Ascending aorta (tissue), 2 donors: ENCODE measurements at regions not wholly inside any gene's neighbourhood (a gene's known extent, or its start where the extent isn't known, plus 50 kb on each side); places are given as distances from the start of the nearest gene placed in this dataset.

Experiments
- DNase-seq, 2 donors: peaks; one replicate each; pipeline ENCODE4 v3.0.0-alpha.2; 2019; ENCODE audit warnings: low spot score in 2 of 2
- H3K27ac ChIP-seq, 2 donors: fragments of 200-600 bp; sonication (generic); one replicate each; pipeline ENCODE4 v1.5.1; 2016 to 2017; ENCODE audit warnings: mild to moderate bottlenecking in 1 of 2
- H3K27me3 ChIP-seq: fragments of 200-600 bp; sonication (generic); one replicate; pipeline ENCODE4 v1.5.1; 2017
- H3K36me3 ChIP-seq, 2 donors: fragments of 200-600 bp; sonication (generic); one replicate each; pipeline ENCODE4 v1.5.1; 2016
- H3K4me1 ChIP-seq, 2 donors: fragments of 200-600 bp; sonication (generic); one replicate each; pipeline ENCODE4 v1.5.1; 2016 to 2017; ENCODE audit warnings: mild to moderate bottlenecking in 1 of 2
- H3K4me3 ChIP-seq, 2 donors: fragments of 200-600 bp; sonication (generic); one replicate each; pipeline ENCODE4 v1.5.1; 2016 to 2017; ENCODE audit warnings: mild to moderate bottlenecking in 1 of 2
- H3K9me3 ChIP-seq, 2 donors: fragments of 200-600 bp; sonication (generic); one replicate each; pipeline ENCODE4 v1.5.1; 2016
- CTCF ChIP-seq, 3 experiments: fragments of 200-600 bp in 2 of 3; fragments of 450-650 bp in 1 of 3; sonication (generic) in 2 of 3; IDR thresholded peaks; one replicate each; pipeline ENCODE4 v1.5.1; 2016 to 2019; ENCODE audit warnings: antibody characterized with exemption in 3 of 3, mild to moderate bottlenecking in 1 of 3, moderate library complexity in 1 of 3
- intact Hi-C: fragments of 100-400 bp; cut with DNase I; formaldehyde crosslinking; loops from one replicate; pipeline ENCODE4 v1.15.1; 2023

DNA sequence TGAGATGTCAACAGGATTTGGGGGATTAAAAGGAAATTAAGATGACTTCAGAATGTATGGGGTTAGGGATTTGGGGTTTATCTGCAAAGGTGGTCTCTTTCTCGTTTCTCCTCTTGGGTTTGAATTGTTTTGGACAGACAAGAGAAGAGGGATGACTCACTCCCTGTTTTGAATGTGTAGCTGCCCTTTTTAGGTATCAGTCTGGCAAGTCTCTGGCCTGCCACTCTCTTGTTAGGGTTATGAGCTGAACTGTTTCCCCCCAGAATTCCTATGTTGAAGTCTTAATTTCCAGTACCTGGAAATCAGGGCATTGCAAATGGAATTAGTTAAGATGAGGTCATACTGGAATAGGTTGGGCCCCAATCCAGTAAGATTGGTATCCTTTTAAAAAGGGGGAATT lies 291.7 kb downstream of the MEX3B start:
- no peaks in the 10 kb centered on the region for H3K27me3 ChIP-seq
- no peaks in the 10 kb centered on the region for H3K9me3 ChIP-seq
- H3K4me3 ChIP-seq, result no peak overlapping the region
- intact Hi-C loops, result no loop called here
- TF ChIP-seq CTCF (IDR thresholded peaks at IDR 0.05), result no peak
- H3K27ac ChIP-seq, result no peak overlapping the region
- H3K4me1 ChIP-seq, result no peaks in the 10 kb centered on the region
- H3K36me3 ChIP-seq, result no peaks in the 10 kb centered on the region
- no peak for DNase-seq

DNA sequence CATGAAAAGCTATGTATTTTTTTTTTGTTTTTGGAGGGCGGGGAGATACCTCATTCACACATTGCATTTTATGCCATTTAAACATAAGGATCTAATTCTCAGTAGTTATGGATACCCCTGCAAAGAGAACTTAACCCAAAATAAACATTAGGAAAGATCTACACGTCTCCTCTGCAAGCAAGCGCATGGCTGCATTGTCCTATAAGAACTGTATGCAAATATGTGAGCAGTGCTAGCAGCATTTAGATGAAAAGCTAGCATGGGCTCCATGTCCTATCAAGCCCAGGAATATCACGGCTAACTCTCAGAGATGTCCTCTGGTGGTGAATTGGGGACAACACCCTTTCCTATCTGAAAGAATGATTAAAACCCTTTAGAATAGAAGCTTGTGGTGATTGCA lies 292.8 kb downstream of the MEX3B start:
- H3K27ac ChIP-seq, result no peak overlapping the region

GRCh38 chr15:81752546-81752942 lies 293.3 kb downstream of the MEX3B start:
- TF ChIP-seq CTCF (IDR thresholded peaks at IDR 0.05), result no peak
- no peaks in the 10 kb centered on the region for H3K4me1 ChIP-seq
- no peak for DNase-seq
- H3K36me3 ChIP-seq, result no peaks in the 10 kb centered on the region
- intact Hi-C loops, result no loop called here
- H3K27ac ChIP-seq, result no peak overlapping the region
- H3K4me3 ChIP-seq, result no peak overlapping the region
- H3K27me3 ChIP-seq, result no peaks in the 10 kb centered on the region
- no peaks in the 10 kb centered on the region for H3K9me3 ChIP-seq

More for the DNA sequence above, 292.8 kb downstream of the MEX3B start:
- Histone ChIP-seq H3K4me1 (no peaks in the 10 kb centered on the region), H3K4me3 (no peak overlapping the region), H3K9me3 (no peaks in the 10 kb centered on the region), H3K27me3 (no peaks in the 10 kb centered on the region), H3K36me3 (no peaks in the 10 kb centered on the region)
- TF ChIP-seq CTCF (IDR thresholded peaks at IDR 0.05), result no peak
- intact Hi-C loops, result no loop called here
- no peak for DNase-seq

GRCh38 chr15:81751816-81752545 lies 293.8 kb downstream of the MEX3B start:
- intact Hi-C loops, result no loop called here
- Histone ChIP-seq H3K4me3 (no peak overlapping the region), H3K27ac (no peak overlapping the region), H3K4me1 (no peaks in the 10 kb centered on the region), H3K36me3 (no peaks in the 10 kb centered on the region), H3K9me3 (no peaks in the 10 kb centered on the region), H3K27me3 (no peaks in the 10 kb centered on the region)
- DNase-seq, result no peak
- no peak for TF ChIP-seq CTCF (IDR thresholded peaks at IDR 0.05)

DNA sequence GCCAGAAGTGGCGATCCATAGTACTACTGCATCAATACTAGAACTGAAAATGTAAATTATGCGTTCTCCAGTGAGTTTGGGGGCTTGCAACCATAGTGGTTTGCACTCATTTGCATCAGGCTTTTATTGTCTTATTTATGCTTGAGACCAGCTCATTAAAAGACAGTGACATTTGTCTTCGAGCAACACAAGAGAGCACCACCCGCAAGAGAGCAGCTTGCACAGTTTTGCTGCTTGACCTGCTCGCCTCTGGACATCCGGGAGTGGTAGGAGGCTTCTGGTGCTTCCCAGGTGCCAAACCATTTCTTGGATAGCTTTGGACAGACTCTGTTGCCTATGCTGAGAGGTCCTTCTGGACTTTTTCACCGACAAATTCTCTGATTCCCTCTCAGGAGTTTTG lies 294.6 kb downstream of the MEX3B start:
- intact Hi-C loops, result no loop called here
- Histone ChIP-seq H3K36me3 (no peaks in the 10 kb centered on the region), H3K4me1 (no peaks in the 10 kb centered on the region), H3K27ac (no peak overlapping the region), H3K4me3 (no peak overlapping the region), H3K27me3 (no peaks in the 10 kb centered on the region), H3K9me3 (no peaks in the 10 kb centered on the region)
- no peak for TF ChIP-seq CTCF (IDR thresholded peaks at IDR 0.05)
- DNase-seq, result no peak
